ENCODE measurements at regions not wholly inside any gene's neighbourhood (a gene's known extent, or its start where the extent isn't known, plus 50 kb on each side); places are given as distances from the start of the nearest gene placed in this dataset.

DNA sequence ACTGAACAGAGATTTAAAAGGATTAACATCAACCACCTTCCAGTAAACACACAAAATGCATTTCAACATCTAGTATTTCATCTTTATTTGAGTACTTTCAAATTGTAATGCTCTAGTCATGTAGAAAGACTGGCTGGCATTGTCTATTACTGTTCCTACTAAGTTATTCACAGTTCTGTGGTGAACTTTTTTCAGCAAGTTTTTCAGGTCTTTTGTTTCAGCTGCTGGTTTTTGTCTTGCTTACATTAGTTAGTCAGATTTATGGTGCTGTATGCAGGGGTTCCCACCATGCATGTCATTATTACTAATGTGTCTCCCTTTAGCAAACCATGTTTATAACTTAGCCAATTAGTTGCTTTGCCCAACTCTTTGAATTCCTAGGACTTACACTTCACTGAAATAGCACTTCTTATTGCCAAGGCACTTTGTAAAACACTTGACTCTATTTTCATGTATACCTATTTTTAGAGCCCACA lies 253.4 kb upstream of the KITLG start:
- TF ChIP-seq GATA2 (IDR thresholded peaks at IDR 0.05; ENCODE audit: low read depth, low read length) (no peak), GATA3 (IDR thresholded peaks at IDR 0.05; ENCODE audit: low read depth, low read length) (no peak)
